ENCODE measurements at regions not wholly inside any gene's neighbourhood (a gene's known extent, or its start where the extent isn't known, plus 50 kb on each side); places are given as distances from the start of the nearest gene placed in this dataset.
"Not testable (repeated sequence)": the region's sequence is repeated elsewhere in the genome, so short reads cannot be mapped to it uniquely, and the experiment has no call there.

- TF ChIP-seq CTCF (conservative IDR thresholded peaks at IDR 0.05) (no peak), ZFX (IDR thresholded peaks at IDR 0.05) (no peak)
Observed at GRCh38 chr10:15428681-15429080, 57.6 kb upstream of the FAM171A1 start.

GRCh38 chr10:15427843-15428414 is 56.8 kb upstream of the FAM171A1 start:
- TF ChIP-seq CTCF (conservative IDR thresholded peaks at IDR 0.05) (peak; percentile 78), ZFX (IDR thresholded peaks at IDR 0.05) (no peak)

More at GRCh38 chr10:15428681-15429080, 57.6 kb upstream of the FAM171A1 start:
- no peak overlapping the region for H3K27ac ChIP-seq

GRCh38 chr10:15426558-15426957 is 55.5 kb upstream of the FAM171A1 start:
- no peak overlapping the region for H3K27ac ChIP-seq
- TF ChIP-seq ZFX (IDR thresholded peaks at IDR 0.05) = no peak
- TF ChIP-seq CTCF (conservative IDR thresholded peaks at IDR 0.05) = no peak

More at GRCh38 chr10:15427843-15428414, 56.8 kb upstream of the FAM171A1 start:
- no peak overlapping the region for H3K27ac ChIP-seq

GRCh38 chr10:15426115-15426514 is 55.0 kb upstream of the FAM171A1 start:
- no peak for TF ChIP-seq CTCF (conservative IDR thresholded peaks at IDR 0.05)
- no peak for TF ChIP-seq ZFX (IDR thresholded peaks at IDR 0.05)
- no peak overlapping the region for H3K27ac ChIP-seq

GRCh38 chr10:15421875-15422274 is 50.8 kb upstream of the FAM171A1 start:
- not testable (repeated sequence) for H3K27ac ChIP-seq
